ENCODE measurements at regions not wholly inside any gene's neighbourhood (a gene's known extent, or its start where the extent isn't known, plus 50 kb on each side); places are given as distances from the start of the nearest gene placed in this dataset.

GRCh38 chr7:88548399-88548798 lies 211.1 kb upstream of the ZNF804B start:
- no peaks in the 10 kb centered on the region for H3K9me1 ChIP-seq (ENCODE audit: control insufficient read depth, extremely low read depth, insufficient read depth, low read length)
- no peak for FAIRE-seq
- H3K27ac ChIP-seq (ENCODE audit: control insufficient read depth, insufficient read depth, low read length), result no peak overlapping the region
- no peaks in the 10 kb centered on the region for H3K36me3 ChIP-seq (ENCODE audit: control insufficient read depth in 2 of 2, extremely low read depth in 1 of 2, insufficient read depth in 2 of 2, low read length in 2 of 2)
- H3K4me2 ChIP-seq (ENCODE audit: control insufficient read depth, extremely low read depth, insufficient read depth, low read depth, low read length), result no peak overlapping the region
- no peaks in the 10 kb centered on the region for H3K9me3 ChIP-seq (ENCODE audit: control insufficient read depth, low read depth, low read length)
- H3K9ac ChIP-seq (ENCODE audit: control insufficient read depth, extremely low read depth, insufficient read depth, low read length), result no peak overlapping the region
- H3K27me3 ChIP-seq (ENCODE audit: control insufficient read depth, extremely low read depth, insufficient read depth, low read length), result no peaks in the 10 kb centered on the region
- H3K4me1 ChIP-seq (ENCODE audit: control insufficient read depth, extremely low read depth, insufficient read depth, low read length), result no peaks in the 10 kb centered on the region
- no peaks in the 10 kb centered on the region for H4K20me1 ChIP-seq (ENCODE audit: control insufficient read depth, extremely low read depth, insufficient read depth, low read length)
- no peak for TF ChIP-seq CTCF (optimal IDR thresholded peaks at IDR 0.05 in 1 of 3, IDR thresholded peaks at IDR 0.05 in 1 of 3, conservative IDR thresholded peaks at IDR 0.05 in 1 of 3; ENCODE audit: extremely low read depth in 1 of 3, insufficient read depth in 2 of 3, low read length in 3 of 3)
- no peaks in the 10 kb centered on the region for H3K79me2 ChIP-seq (ENCODE audit: control insufficient read depth, insufficient read depth, low read length)
- H3K4me3 ChIP-seq (ENCODE audit: control insufficient read depth in 2 of 3, extremely low read depth in 1 of 3, insufficient read depth in 2 of 3, low read depth in 1 of 3, low read length in 3 of 3), result no peak overlapping the region
- H2AFZ ChIP-seq (ENCODE audit: control insufficient read depth, low read length), result no peak overlapping the region
- no peak for DNase-seq (ENCODE audit: low read depth, low spot score)
- dilution Hi-C loops (cut with MboI; ENCODE audit: extremely low pct_ligation_motif_present, low sequenced_read_pairs), result no loop called here

GRCh38 chr7:88546808-88547207 lies 212.7 kb upstream of the ZNF804B start:
- DNase-seq (ENCODE audit: low read depth, low spot score) (no peak), FAIRE-seq (peak; percentile 32)
- Histone ChIP-seq H3K36me3 (ENCODE audit: control insufficient read depth in 2 of 2, extremely low read depth in 1 of 2, insufficient read depth in 2 of 2, low read length in 2 of 2) (no peaks in the 10 kb centered on the region), H3K9ac (ENCODE audit: control insufficient read depth, extremely low read depth, insufficient read depth, low read length) (no peak overlapping the region), H3K79me2 (ENCODE audit: control insufficient read depth, insufficient read depth, low read length) (no peaks in the 10 kb centered on the region), H3K27me3 (ENCODE audit: control insufficient read depth, extremely low read depth, insufficient read depth, low read length) (no peaks in the 10 kb centered on the region), H3K4me3 (ENCODE audit: control insufficient read depth in 2 of 3, extremely low read depth in 1 of 3, insufficient read depth in 2 of 3, low read depth in 1 of 3, low read length in 3 of 3) (no peak overlapping the region), H3K9me3 (ENCODE audit: control insufficient read depth, low read depth, low read length) (no peaks in the 10 kb centered on the region), H2AFZ (ENCODE audit: control insufficient read depth, low read length) (no peak overlapping the region), H3K4me1 (ENCODE audit: control insufficient read depth, extremely low read depth, insufficient read depth, low read length) (no peaks in the 10 kb centered on the region), H4K20me1 (ENCODE audit: control insufficient read depth, extremely low read depth, insufficient read depth, low read length) (no peaks in the 10 kb centered on the region), H3K9me1 (ENCODE audit: control insufficient read depth, extremely low read depth, insufficient read depth, low read length) (no peaks in the 10 kb centered on the region), H3K4me2 (ENCODE audit: control insufficient read depth, extremely low read depth, insufficient read depth, low read depth, low read length) (no peak overlapping the region), H3K27ac (ENCODE audit: control insufficient read depth, insufficient read depth, low read length) (no peak overlapping the region)
- dilution Hi-C loops (cut with MboI; ENCODE audit: extremely low pct_ligation_motif_present, low sequenced_read_pairs), result no loop called here
- no peak for TF ChIP-seq EZH2 (IDR thresholded peaks at IDR 0.05; ENCODE audit: low read length)
- peak; percentile 64 to 70 (median 69) for TF ChIP-seq CTCF (optimal IDR thresholded peaks at IDR 0.05 in 1 of 3, IDR thresholded peaks at IDR 0.05 in 1 of 3, conservative IDR thresholded peaks at IDR 0.05 in 1 of 3; ENCODE audit: extremely low read depth in 1 of 3, insufficient read depth in 2 of 3, low read length in 3 of 3)
